HepG2 (cell line): ENCODE measurements at regions not wholly inside any gene's neighbourhood (a gene's known extent, or its start where the extent isn't known, plus 50 kb on each side); places are given as distances from the start of the nearest gene placed in this dataset.

ENCODE experiments used
- ATAC-seq: fragments of 200-7000 bp; cut with Tn5 transposase; 3 replicates; pipeline ENCODE4 v1.9.1; 2020; ENCODE audit warnings: mild to moderate bottlenecking, moderate library complexity
- BruUV-seq: library from RNA; stranded (reverse); fragments of 400-500 nt; replicated peaks from 2 replicates; lab custom pipeline; 2021; lab: Mats Ljungman, UMichigan
- CTCF ChIA-PET: fragments of 300-600 bp; formaldehyde crosslinking; extraction: SDS; loops from one replicate; lab custom pipeline; 2021; ENCODE audit warnings: low total read pairs, inconsistent platforms, low intra/inter-chr PET ratio; lab: Yijun Ruan, JAX
- POLR2A ChIA-PET: fragments of 350-600 bp; sonication (Branson Sonifier 250); formaldehyde crosslinking; loops from one replicate; lab custom pipeline; 2020; ENCODE audit warnings: antibody characterized with exemption, inconsistent platforms; lab: Yijun Ruan, JAX
- DNase-seq: peaks from one replicate; pipeline ENCODE4 v3.0.0-alpha.2; 2015; ENCODE audit warnings: low spot score
- FAIRE-seq: peaks from 3 replicates; lab custom pipeline; 2011; peaks lifted over from hg19 to GRCh38; lab: Jason Lieb, UNC
- H2AFZ ChIP-seq: one replicate; pipeline ENCODE4 v1.6.1; 2011; ENCODE audit warnings: low read length, inconsistent platforms
- H3K27ac ChIP-seq: fragments of 300-600 bp; 3 replicates; pipeline ENCODE4 v1.8.0; 2011; ENCODE audit warnings: mixed run types, mild to moderate bottlenecking, mixed read lengths, low read length, inconsistent platforms; ENCODE audit not compliant: insufficient read depth; ENCODE audit errors: extremely low read length
- H3K27me3 ChIP-seq, 2 experiments: fragments of 200-600 bp in 1 of 2; 2 replicates in 1 of 2; 3 replicates in 1 of 2; pipeline versions ENCODE4 v1.6.0 to v1.8.0; 2011; ENCODE audit warnings: low read length in 2 of 2, mild to moderate bottlenecking in 2 of 2, moderate library complexity in 2 of 2, inconsistent platforms in 1 of 2; ENCODE audit not compliant: insufficient read depth in 2 of 2, control insufficient read depth in 1 of 2
- H3K36me3 ChIP-seq, 2 experiments: fragments of 200-600 bp in 1 of 2; replicated peaks in 1 of 2; 2 replicates in 1 of 2; 3 replicates in 1 of 2; pipeline versions ENCODE4 v1.5.1 to v1.8.0; 2011; ENCODE audit warnings: low read length in 2 of 2, inconsistent platforms in 1 of 2; ENCODE audit not compliant: insufficient read depth in 2 of 2, control insufficient read depth in 1 of 2
- H3K4me1 ChIP-seq: 2 replicates; pipeline ENCODE4 v1.5.1; 2012; ENCODE audit warnings: low read length, inconsistent platforms; ENCODE audit not compliant: insufficient read depth
- H3K4me2 ChIP-seq: 2 replicates; pipeline ENCODE4 v1.6.0; 2011; ENCODE audit warnings: low read depth, low read length, inconsistent platforms
- H3K4me3 ChIP-seq, 3 experiments: fragments of 200-600 bp in 1 of 3; sonication (generic), shearing (Covaris generic) in 1 of 3; replicated peaks in 1 of 3; 2 replicates each; pipeline ENCODE4 v1.5.1; 2011 to 2016; ENCODE audit warnings: low read length in 3 of 3, inconsistent platforms in 2 of 3, low read depth in 2 of 3, mild to moderate bottlenecking in 2 of 3, control low read depth in 1 of 3, mixed read lengths in 1 of 3; ENCODE audit not compliant: insufficient read depth in 1 of 3
- H3K79me2 ChIP-seq: one replicate; pipeline ENCODE4 v1.6.1; 2011; ENCODE audit warnings: low read length, inconsistent platforms; ENCODE audit not compliant: insufficient read depth
- H3K9ac ChIP-seq: 2 replicates; pipeline ENCODE4 v1.6.0; 2011; ENCODE audit warnings: mild to moderate bottlenecking, low read depth, low read length, inconsistent platforms; ENCODE audit not compliant: insufficient read depth
- H3K9me3 ChIP-seq: 2 replicates; pipeline ENCODE4 v1.5.1; 2012; ENCODE audit warnings: mild to moderate bottlenecking, low read length
- H4K20me1 ChIP-seq: 2 replicates; pipeline ENCODE4 v1.6.0; 2011; ENCODE audit warnings: inconsistent platforms, mild to moderate bottlenecking, low read length, moderate library complexity; ENCODE audit not compliant: insufficient read depth
- HNRNPLL ChIP-seq: fragments of 200-400 bp; formaldehyde crosslinking; IDR thresholded peaks from 2 replicates; pipeline ENCODE4 v1.6.1; 2017; ENCODE audit warnings: mild to moderate bottlenecking, low read depth, low read length; ENCODE audit not compliant: poor library complexity, severe bottlenecking
- MAFF ChIP-seq: IDR thresholded peaks from 2 replicates; pipeline ENCODE4 v1.6.1; 2011; ENCODE audit warnings: low read depth, low read length, improper control_type of control experiment
- MAFK ChIP-seq, 2 experiments: IDR thresholded peaks in 1 of 2; conservative IDR thresholded peaks in 1 of 2; 2 replicates each; pipeline ENCODE4 v1.6.1; 2011; ENCODE audit warnings: improper control_type of control experiment in 2 of 2, low read length in 2 of 2
- MXI1 ChIP-seq: IDR thresholded peaks from 3 replicates; pipeline ENCODE4 v1.6.1; 2012; ENCODE audit warnings: low read depth, low read length, inconsistent platforms, borderline replicate concordance
- PAX8 ChIP-seq: sonication (generic); formaldehyde crosslinking; IDR thresholded peaks from 2 replicates; pipeline ENCODE4 v1.8.0; 2022; ENCODE audit warnings: mild to moderate bottlenecking, missing genetic modification reagents, borderline replicate concordance
- WGBS: methylation state at CpG from one replicate; pipeline ENCODE4 v1.1.6; 2017; ENCODE audit warnings: low lambda C conversion rate; 5-methylcytosine and 5-hydroxymethylcytosine counted together
- in situ Hi-C: cut with HindIII; loops from 2 replicates; pipeline ENCODE4 v1.10.0; 2017; ENCODE audit warnings: low pct_unique_long_range_greater_than_20kb; ENCODE audit not compliant: extremely low pct_ligation_motif_present
- intact Hi-C: fragments of 100-400 bp; cut with micrococcal nuclease; formaldehyde crosslinking; loops from one replicate; pipeline ENCODE4 v1.10.0; 2022; ENCODE audit not compliant: unreplicated experiment
- TF ChIP-seq, protein P1 (sequence below): sonication (generic); formaldehyde crosslinking; IDR thresholded peaks from 2 replicates; pipeline ENCODE4 v1.4.0; 2020; ENCODE audit warnings: mild to moderate bottlenecking, missing genetic modification reagents
- TF ChIP-seq, protein P2 (sequence below): sonication (generic); formaldehyde crosslinking; IDR thresholded peaks from 2 replicates; pipeline ENCODE4 v1.4.0; 2020; ENCODE audit warnings: missing genetic modification reagents

- Histone ChIP-seq H3K4me2 (no peak overlapping the region), H3K79me2 (no peaks in the 10 kb centered on the region), H2AFZ (no peak overlapping the region), H3K36me3 (no peaks in the 10 kb centered on the region), H3K27ac (no peak overlapping the region), H3K9me3 (no peaks in the 10 kb centered on the region), H3K9ac (no peak overlapping the region), H3K4me3 (no peak overlapping the region), H4K20me1 (no peaks in the 10 kb centered on the region)
- BruUV-seq: no TSS peak
- CTCF ChIA-PET: no interaction called here
- in situ Hi-C loops (no loop called here), intact Hi-C loops (no loop called here)
- ATAC-seq (no peak), DNase-seq (no peak)
- TF ChIP-seq HNRNPLL (no peak), MAFK (conservative IDR thresholded peaks at IDR 0.05 in 1 of 2, IDR thresholded peaks at IDR 0.05 in 1 of 2; ENCODE audit: low read length in 2 of 2) (peak in 1 of 2 experiments; percentile 73; a peak in 2 of 4 replicates), PAX8 (CRISPR knock-in tag) (no peak), MXI1 (no peak), MAFF (peak; percentile 63)
- TF ChIP-seq, protein P1, sequence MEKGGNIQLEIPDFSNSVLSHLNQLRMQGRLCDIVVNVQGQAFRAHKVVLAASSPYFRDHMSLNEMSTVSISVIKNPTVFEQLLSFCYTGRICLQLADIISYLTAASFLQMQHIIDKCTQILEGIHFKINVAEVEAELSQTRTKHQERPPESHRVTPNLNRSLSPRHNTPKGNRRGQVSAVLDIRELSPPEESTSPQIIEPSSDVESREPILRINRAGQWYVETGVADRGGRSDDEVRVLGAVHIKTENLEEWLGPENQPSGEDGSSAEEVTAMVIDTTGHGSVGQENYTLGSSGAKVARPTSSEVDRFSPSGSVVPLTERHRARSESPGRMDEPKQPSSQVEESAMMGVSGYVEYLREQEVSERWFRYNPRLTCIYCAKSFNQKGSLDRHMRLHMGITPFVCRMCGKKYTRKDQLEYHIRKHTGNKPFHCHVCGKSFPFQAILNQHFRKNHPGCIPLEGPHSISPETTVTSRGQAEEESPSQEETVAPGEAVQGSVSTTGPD: no peak
- TF ChIP-seq, protein P2, sequence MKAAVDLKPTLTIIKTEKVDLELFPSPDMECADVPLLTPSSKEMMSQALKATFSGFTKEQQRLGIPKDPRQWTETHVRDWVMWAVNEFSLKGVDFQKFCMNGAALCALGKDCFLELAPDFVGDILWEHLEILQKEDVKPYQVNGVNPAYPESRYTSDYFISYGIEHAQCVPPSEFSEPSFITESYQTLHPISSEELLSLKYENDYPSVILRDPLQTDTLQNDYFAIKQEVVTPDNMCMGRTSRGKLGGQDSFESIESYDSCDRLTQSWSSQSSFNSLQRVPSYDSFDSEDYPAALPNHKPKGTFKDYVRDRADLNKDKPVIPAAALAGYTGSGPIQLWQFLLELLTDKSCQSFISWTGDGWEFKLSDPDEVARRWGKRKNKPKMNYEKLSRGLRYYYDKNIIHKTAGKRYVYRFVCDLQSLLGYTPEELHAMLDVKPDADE: no peak
- TF ChIP-seq, all 625 proteins: peak for 2
- no peaks in the 10 kb centered on the region for H3K4me1 ChIP-seq
- POLR2A ChIA-PET: no interaction called here
- H3K27me3 ChIP-seq: no peaks in the 10 kb centered on the region
- WGBS: 17% methylated on average over 3 of the region's 3 CpGs
- no peak for FAIRE-seq
Observed at GRCh38 chr1:187514110-187514509, 685.4 kb downstream of the PLA2G4A start.
